ENCODE measurements at regions not wholly inside any gene's neighbourhood (a gene's known extent, or its start where the extent isn't known, plus 50 kb on each side); places are given as distances from the start of the nearest gene placed in this dataset.

- TF ChIP-seq CTCF (IDR thresholded peaks at IDR 0.05; ENCODE audit: low read length, missing control alignments), result no peak
- no peak for DNase-seq (ENCODE audit: low read depth)
- no peak overlapping the region for H3K4me3 ChIP-seq (replicated peaks; ENCODE audit: low read depth, low read length)
These were observed 197.2 kb downstream of the CRPPA start for GRCh38 chr7:16223963-16224707.

GRCh38 chr7:16212610-16213009 lies 208.7 kb downstream of the CRPPA start:
- no peak overlapping the region for H3K4me3 ChIP-seq (replicated peaks; ENCODE audit: low read depth, low read length)
- no peak for DNase-seq (ENCODE audit: low read depth)
- no peak for TF ChIP-seq CTCF (IDR thresholded peaks at IDR 0.05; ENCODE audit: low read length, missing control alignments)

- DNase-seq (ENCODE audit: low read depth), result no peak
- no peak overlapping the region for H3K4me3 ChIP-seq (replicated peaks; ENCODE audit: low read depth, low read length)
- TF ChIP-seq CTCF (IDR thresholded peaks at IDR 0.05; ENCODE audit: low read length, missing control alignments), result no peak
These were observed 209.3 kb downstream of the CRPPA start for GRCh38 chr7:16212032-16212431.

GRCh38 chr7:16211402-16211925 lies 209.9 kb downstream of the CRPPA start:
- no peak for TF ChIP-seq CTCF (IDR thresholded peaks at IDR 0.05; ENCODE audit: low read length, missing control alignments)
- H3K4me3 ChIP-seq (replicated peaks; ENCODE audit: low read depth, low read length), result no peak overlapping the region
- no peak for DNase-seq (ENCODE audit: low read depth)

- DNase-seq (ENCODE audit: low read depth), result no peak
- H3K4me3 ChIP-seq (replicated peaks; ENCODE audit: low read depth, low read length), result no peak overlapping the region
- TF ChIP-seq CTCF (IDR thresholded peaks at IDR 0.05; ENCODE audit: low read length, missing control alignments), result no peak
These were observed 211.2 kb downstream of the CRPPA start for GRCh38 chr7:16210171-16210570.

- no peak for DNase-seq (ENCODE audit: low read depth)
- H3K4me3 ChIP-seq (replicated peaks; ENCODE audit: low read depth, low read length), result no peak overlapping the region
- TF ChIP-seq CTCF (IDR thresholded peaks at IDR 0.05; ENCODE audit: low read length, missing control alignments), result no peak
These were observed 214.0 kb downstream of the CRPPA start for GRCh38 chr7:16207321-16207720.

GRCh38 chr7:16205466-16205865 lies 215.9 kb downstream of the CRPPA start:
- no peak for TF ChIP-seq CTCF (IDR thresholded peaks at IDR 0.05; ENCODE audit: low read length, missing control alignments)
- no peak overlapping the region for H3K4me3 ChIP-seq (replicated peaks; ENCODE audit: low read depth, low read length)
- peak; percentile 61 for DNase-seq (ENCODE audit: low read depth)

Measured in fibroblast of pulmonary artery (primary cell).